Endothelial cell (in vitro differentiated cells): ENCODE measurements at regions not wholly inside any gene's neighbourhood (a gene's known extent, or its start where the extent isn't known, plus 50 kb on each side); places are given as distances from the start of the nearest gene placed in this dataset.

ENCODE experiments used
- DNase-seq: peaks from one replicate; pipeline ENCODE4 v3.0.0; 2021; ENCODE audit warnings: low spot score
- H3K27ac Mint-ChIP-seq: one replicate; pipeline ENCODE4 v1.8.0; 2021; ENCODE audit warnings: mixed read lengths, inconsistent platforms; ENCODE audit not compliant: unreplicated experiment
- H3K27me3 Mint-ChIP-seq: one replicate; pipeline ENCODE4 v1.8.0; 2021; ENCODE audit warnings: mild to moderate bottlenecking, moderate library complexity, mixed read lengths, inconsistent platforms; ENCODE audit not compliant: unreplicated experiment
- H3K36me3 Mint-ChIP-seq: one replicate; pipeline ENCODE4 v1.8.0; 2021; ENCODE audit warnings: mild to moderate bottlenecking, low read depth, mixed read lengths, inconsistent platforms; ENCODE audit not compliant: unreplicated experiment
- H3K4me1 Mint-ChIP-seq: one replicate; pipeline ENCODE4 v1.8.0; 2021; ENCODE audit warnings: mild to moderate bottlenecking, mixed read lengths, inconsistent platforms; ENCODE audit not compliant: unreplicated experiment
- H3K4me3 Mint-ChIP-seq: one replicate; pipeline ENCODE4 v1.8.0; 2021; ENCODE audit warnings: mild to moderate bottlenecking, mixed read lengths, inconsistent platforms; ENCODE audit not compliant: unreplicated experiment
- H3K9me3 Mint-ChIP-seq: one replicate; pipeline ENCODE4 v1.8.0; 2021; ENCODE audit warnings: mixed read lengths, inconsistent platforms; ENCODE audit not compliant: unreplicated experiment
- TF ChIP-seq, protein P1 (sequence below): fragments of 200-600 bp; sonication (generic); IDR thresholded peaks from one replicate; pipeline ENCODE4 v1.5.0; 2021; ENCODE audit warnings: antibody characterized with exemption; ENCODE audit not compliant: unreplicated experiment

DNA sequence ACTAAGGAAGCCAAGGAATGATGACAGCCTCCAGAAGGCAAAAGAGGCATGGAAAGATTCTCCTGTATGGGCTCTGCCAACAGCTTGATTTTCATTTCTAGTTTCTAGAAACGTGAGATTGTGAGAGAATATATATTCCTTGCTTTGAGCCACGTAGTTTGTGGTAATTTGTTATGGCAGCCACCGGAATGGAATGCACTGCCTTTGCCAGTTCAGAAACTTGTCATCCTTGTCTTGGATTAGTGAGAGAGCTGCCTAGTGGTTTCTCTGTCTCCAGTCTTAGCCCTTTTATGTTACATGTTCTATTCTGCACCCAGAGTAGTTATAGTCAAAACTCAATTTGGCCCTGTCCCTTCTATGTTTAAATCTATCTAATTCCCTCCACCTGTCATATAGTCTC lies 216.0 kb upstream of the PTGFR start:
- no peaks in the 10 kb centered on the region for H3K4me1 Mint-ChIP-seq
- TF ChIP-seq, protein P1, sequence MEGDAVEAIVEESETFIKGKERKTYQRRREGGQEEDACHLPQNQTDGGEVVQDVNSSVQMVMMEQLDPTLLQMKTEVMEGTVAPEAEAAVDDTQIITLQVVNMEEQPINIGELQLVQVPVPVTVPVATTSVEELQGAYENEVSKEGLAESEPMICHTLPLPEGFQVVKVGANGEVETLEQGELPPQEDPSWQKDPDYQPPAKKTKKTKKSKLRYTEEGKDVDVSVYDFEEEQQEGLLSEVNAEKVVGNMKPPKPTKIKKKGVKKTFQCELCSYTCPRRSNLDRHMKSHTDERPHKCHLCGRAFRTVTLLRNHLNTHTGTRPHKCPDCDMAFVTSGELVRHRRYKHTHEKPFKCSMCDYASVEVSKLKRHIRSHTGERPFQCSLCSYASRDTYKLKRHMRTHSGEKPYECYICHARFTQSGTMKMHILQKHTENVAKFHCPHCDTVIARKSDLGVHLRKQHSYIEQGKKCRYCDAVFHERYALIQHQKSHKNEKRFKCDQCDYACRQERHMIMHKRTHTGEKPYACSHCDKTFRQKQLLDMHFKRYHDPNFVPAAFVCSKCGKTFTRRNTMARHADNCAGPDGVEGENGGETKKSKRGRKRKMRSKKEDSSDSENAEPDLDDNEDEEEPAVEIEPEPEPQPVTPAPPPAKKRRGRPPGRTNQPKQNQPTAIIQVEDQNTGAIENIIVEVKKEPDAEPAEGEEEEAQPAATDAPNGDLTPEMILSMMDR: no peak
- no peak for DNase-seq
- no peaks in the 10 kb centered on the region for H3K36me3 Mint-ChIP-seq
- no peaks in the 10 kb centered on the region for H3K9me3 Mint-ChIP-seq
- H3K27me3 Mint-ChIP-seq: peaks cover 1% of the 10 kb centered on the region
- no peak overlapping the region for H3K4me3 Mint-ChIP-seq
- H3K27ac Mint-ChIP-seq: no peak overlapping the region

DNA sequence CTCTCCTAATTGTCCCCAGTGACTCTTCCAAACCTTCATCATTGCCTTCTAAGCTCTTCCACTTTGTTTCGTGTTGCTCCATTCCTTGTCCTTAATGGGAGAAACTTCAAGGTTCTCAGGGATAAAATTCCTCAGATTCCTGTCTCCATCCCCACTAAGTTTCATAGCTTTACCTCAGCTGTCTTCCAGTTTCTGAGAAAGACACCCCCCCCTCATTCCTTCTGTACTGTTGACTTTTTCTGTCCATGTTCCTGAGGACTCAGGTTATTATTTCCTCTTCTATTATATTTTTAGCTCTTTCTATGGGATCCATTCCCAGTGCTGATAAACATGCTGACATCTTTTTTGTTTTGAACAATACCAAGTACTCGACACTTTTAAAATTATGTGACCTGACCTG lies 215.3 kb upstream of the PTGFR start:
- Mint-ChIP-seq H3K9me3 (no peaks in the 10 kb centered on the region), H3K27me3 (peaks cover 1% of the 10 kb centered on the region), H3K36me3 (no peaks in the 10 kb centered on the region), H3K4me3 (no peak overlapping the region), H3K27ac (no peak overlapping the region), H3K4me1 (no peaks in the 10 kb centered on the region)
- TF ChIP-seq, protein P1: no peak
- no peak for DNase-seq

DNA sequence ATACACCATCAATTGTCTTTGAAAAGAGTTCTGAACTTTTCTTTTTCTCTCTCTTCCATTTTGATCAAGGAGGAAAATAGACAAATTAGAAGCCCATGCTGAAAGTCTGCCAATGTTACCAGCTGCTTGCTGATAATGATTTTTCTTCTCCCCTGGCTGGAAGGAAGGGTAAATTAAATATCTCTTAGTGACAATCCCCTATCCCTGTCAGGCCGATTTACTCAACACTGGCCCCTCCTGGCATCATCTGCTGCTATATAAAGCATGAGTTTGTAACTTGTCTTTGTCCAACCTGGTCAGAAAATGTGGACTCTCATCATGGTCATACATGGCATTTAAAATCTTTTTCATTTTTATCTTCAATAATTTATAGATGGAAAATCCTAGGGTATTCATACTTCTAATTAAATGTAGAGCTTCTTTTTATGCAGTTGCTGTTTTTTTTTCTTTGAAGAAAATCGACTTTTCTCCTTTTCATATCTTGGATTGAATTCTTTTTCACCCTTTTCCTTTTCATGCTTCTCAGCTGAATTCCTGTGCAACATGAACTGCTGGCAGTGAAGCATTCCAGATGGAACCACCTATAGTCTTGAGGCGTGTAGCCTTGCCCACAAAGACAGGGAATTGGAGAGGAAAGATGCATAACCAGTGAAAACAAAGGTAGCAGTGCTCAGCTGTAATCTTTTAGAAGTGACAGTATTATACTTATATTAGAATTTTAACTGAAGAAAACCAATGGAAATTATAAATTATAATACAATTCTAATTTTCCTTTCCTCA lies 214.7 kb upstream of the PTGFR start:
- H3K9me3 Mint-ChIP-seq: no peaks in the 10 kb centered on the region
- TF ChIP-seq, protein P1: no peak
- H3K27ac Mint-ChIP-seq: no peak overlapping the region
- peaks cover 1% of the 10 kb centered on the region for H3K27me3 Mint-ChIP-seq
- H3K4me1 Mint-ChIP-seq: no peaks in the 10 kb centered on the region
- DNase-seq: no peak
- H3K36me3 Mint-ChIP-seq: no peaks in the 10 kb centered on the region
- no peak overlapping the region for H3K4me3 Mint-ChIP-seq

DNA sequence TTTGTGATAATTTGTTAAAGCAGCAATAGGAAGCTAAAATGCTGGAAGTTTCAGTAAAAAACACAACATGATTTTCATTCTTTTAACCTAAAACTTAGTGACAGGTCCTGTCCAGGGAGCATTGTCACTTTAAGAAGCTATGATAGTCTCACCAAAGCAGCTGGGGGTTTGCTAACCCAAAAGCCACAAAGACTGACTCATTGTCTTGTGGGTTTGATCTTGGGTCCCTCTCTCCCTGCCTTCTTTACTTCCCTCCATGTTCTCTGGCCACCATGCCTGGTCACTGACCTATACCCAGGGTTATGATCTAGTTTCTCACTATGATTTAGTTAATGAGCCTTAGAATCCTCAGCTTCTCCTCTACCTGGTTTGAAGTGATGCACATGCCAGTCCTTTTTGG lies 213.5 kb upstream of the PTGFR start:
- Mint-ChIP-seq H3K4me3 (no peak overlapping the region), H3K4me1 (no peaks in the 10 kb centered on the region), H3K27ac (no peak overlapping the region), H3K27me3 (peaks cover 1% of the 10 kb centered on the region), H3K36me3 (no peaks in the 10 kb centered on the region), H3K9me3 (no peaks in the 10 kb centered on the region)
- TF ChIP-seq, protein P1: no peak
- no peak for DNase-seq

DNA sequence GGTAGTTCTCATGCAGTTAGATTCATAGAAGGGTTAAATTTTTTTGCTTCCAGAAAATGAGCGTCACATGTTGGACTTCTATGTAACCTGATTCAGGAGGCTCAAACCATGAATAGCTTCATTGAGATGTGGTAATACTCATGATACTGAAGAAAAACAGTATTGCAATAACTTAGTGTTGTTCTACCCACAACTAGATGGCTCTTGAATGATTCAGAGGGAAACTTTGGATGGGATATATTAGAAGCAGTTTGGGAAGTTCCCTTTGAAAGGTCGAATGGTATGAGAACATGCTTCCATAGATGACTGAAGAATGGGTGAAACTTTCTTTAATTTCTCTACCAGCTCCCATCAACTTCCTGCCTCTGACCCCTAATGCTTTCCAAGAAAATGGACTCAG lies 211.7 kb upstream of the PTGFR start:
- no peak overlapping the region for H3K27ac Mint-ChIP-seq
- no peak for DNase-seq
- H3K9me3 Mint-ChIP-seq: no peaks in the 10 kb centered on the region
- no peak overlapping the region for H3K4me3 Mint-ChIP-seq
- no peaks in the 10 kb centered on the region for H3K4me1 Mint-ChIP-seq
- no peaks in the 10 kb centered on the region for H3K36me3 Mint-ChIP-seq
- TF ChIP-seq, protein P1: no peak
- H3K27me3 Mint-ChIP-seq: peaks cover 1% of the 10 kb centered on the region
